Cardiac fibroblast (primary cell): ENCODE measurements at regions not wholly inside any gene's neighbourhood (a gene's known extent, or its start where the extent isn't known, plus 50 kb on each side); places are given as distances from the start of the nearest gene placed in this dataset.

ENCODE experiments used
- DNase-seq, 2 donors: peaks; one replicate each; pipeline versions ENCODE4 v3.0.0 to v3.0.0-alpha.2; 2010; ENCODE audit warnings: low read depth in 2 of 2
- H3K4me3 ChIP-seq, 2 donors: replicated peaks in 1 of 2; 1 replicate in 1 of 2; 2 replicates in 1 of 2; pipeline ENCODE4 v1.5.1; 2011; ENCODE audit warnings: low read depth in 2 of 2, low read length in 2 of 2, mild to moderate bottlenecking in 2 of 2, moderate library complexity in 1 of 2
- CTCF ChIP-seq: IDR thresholded peaks from one replicate; pipeline ENCODE4 v1.5.1; 2011; ENCODE audit warnings: low read depth, mild to moderate bottlenecking, low read length, inconsistent platforms

- H3K4me3 ChIP-seq, result no peak overlapping the region
- no peak for DNase-seq
- TF ChIP-seq CTCF, result no peak
Measured at GRCh38 chr2:34838408-34838807, 1239.3 kb upstream of the FAM98A start.

- no peak for DNase-seq
- no peak overlapping the region for H3K4me3 ChIP-seq
- TF ChIP-seq CTCF, result no peak
Measured at GRCh38 chr2:34836361-34836760, 1237.3 kb upstream of the FAM98A start.

- DNase-seq, result no peak
- H3K4me3 ChIP-seq, result no peak overlapping the region
- TF ChIP-seq CTCF, result no peak
Measured at GRCh38 chr2:34831096-34831495, 1232.0 kb upstream of the FAM98A start.

- H3K4me3 ChIP-seq, result no peak overlapping the region
- no peak for DNase-seq
- TF ChIP-seq CTCF, result no peak
Measured at GRCh38 chr2:34828481-34828880, 1229.4 kb upstream of the FAM98A start.

GRCh38 chr2:34827398-34827797 is 1228.3 kb upstream of the FAM98A start:
- TF ChIP-seq CTCF, result no peak
- DNase-seq, result no peak

GRCh38 chr2:34825686-34826085 is 1226.6 kb upstream of the FAM98A start:
- no peak for TF ChIP-seq CTCF
- no peak overlapping the region for H3K4me3 ChIP-seq
- DNase-seq, result no peak

More at GRCh38 chr2:34827398-34827797, 1228.3 kb upstream of the FAM98A start:
- H3K4me3 ChIP-seq, result no peak overlapping the region

GRCh38 chr2:34822616-34823015 is 1223.5 kb upstream of the FAM98A start:
- no peak for TF ChIP-seq CTCF
- DNase-seq, result no peak
- no peak overlapping the region for H3K4me3 ChIP-seq
